ENCODE measurements at regions not wholly inside any gene's neighbourhood (a gene's known extent, or its start where the extent isn't known, plus 50 kb on each side); places are given as distances from the start of the nearest gene placed in this dataset.

GRCh38 chr14:22412926-22413411, 176.1 kb downstream of the DAD1 start:
- peak; percentile 15 for DNase-seq

GRCh38 chr14:22411398-22412055, 177.5 kb downstream of the DAD1 start:
- DNase-seq = no peak

- DNase-seq = no peak
Observed at GRCh38 chr14:22410497-22410896, 178.5 kb downstream of the DAD1 start.

DNA sequence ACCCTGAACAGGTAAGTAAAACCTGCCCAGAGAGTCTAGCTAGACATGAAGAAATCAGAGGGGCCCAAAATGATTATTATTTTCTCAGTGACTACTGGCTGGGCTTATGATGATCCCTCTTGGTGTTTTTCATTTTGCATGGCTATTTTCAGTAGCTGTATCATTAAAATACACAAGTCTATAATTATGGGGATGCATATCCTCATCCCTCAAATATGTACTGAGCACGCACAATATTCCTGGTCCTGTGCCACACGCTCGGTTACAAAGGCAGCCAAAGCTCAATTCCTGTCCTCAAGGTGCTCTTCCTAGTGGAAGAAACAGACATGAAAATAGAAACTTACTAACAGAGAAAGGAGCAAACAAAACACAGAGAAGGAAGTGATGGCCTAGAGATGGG, 180.0 kb downstream of the DAD1 start:
- DNase-seq = no peak

DNA sequence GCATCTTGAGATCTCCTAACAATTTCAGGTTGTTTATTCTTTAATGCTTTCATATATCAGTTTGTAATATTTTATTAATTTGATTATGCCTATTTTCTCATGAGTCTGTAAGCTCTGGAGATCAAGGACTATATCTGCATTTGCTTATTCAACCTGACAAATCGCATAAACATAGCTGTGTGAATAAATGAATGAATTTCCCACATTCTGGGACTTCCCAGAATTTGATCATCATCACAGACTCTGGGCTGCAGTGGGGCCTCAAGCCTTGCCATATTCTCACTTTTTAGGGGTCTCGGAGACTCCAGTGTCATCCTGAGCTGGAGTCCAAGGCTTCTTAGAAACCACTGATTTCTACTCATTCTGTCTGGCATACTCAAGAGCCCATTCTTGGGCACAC, 180.5 kb downstream of the DAD1 start:
- no peak for DNase-seq

DNA sequence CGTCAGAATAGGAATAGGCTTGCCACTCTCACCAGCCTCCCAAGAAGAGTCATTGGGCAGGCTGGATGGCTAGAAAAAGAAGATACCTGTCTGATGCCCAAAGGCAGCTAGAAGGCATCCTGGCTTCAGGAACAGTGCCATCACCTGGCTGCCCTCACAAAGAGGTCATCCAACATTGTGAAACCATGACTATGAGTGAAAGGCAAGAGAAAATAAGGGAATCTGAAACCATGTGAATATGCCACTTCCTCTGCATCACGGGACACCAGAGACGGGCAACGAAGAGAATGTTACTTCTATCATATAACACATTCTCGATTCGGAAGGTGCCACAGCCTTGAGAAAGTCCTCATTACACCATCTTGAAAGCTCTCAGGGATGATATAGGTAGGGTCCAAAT, 182.0 kb downstream of the DAD1 start:
- DNase-seq = no peak

DNA sequence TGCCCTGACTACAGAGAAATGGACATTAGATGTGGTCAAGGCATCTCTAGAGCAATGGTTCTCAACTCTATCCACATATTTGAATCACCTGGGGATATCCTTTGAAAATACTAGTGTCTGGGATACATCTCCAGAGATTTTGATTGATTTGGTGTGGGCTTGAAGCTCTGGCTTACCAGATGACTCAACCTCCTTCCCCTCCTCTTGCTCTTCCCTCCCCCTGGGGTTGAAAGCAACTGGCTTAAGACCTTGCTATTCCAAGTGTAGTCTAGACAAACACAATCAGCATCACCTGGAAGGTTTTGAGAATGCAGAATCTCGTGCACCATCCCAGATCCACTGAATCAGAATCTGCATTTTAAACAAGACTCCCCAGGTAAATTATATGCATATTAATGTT, 183.8 kb downstream of the DAD1 start:
- DNase-seq = no peak

DNA sequence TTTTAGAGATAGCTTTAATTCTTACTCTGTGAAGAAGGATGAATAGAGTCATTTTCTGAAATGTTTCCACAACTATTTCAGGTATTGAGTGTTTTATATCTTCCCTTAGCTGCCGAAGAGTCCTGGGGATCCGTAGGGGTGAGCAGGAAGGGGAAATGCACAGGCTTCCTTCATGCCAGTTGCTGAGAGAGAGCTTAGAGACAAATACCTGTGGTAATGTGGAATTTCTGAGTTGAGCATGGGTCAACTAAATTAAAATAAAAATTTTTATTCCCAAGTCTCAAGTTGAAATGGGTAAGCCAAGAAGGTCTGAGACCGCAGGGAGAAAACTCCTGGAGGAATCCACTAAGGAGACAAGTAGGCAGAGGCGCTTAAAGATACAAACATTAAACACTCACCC, 185.7 kb downstream of the DAD1 start:
- no peak for DNase-seq

- no peak for DNase-seq
Observed at GRCh38 chr14:22400655-22401259, 188.3 kb downstream of the DAD1 start.

GRCh38 chr14:22399776-22400175, 189.2 kb downstream of the DAD1 start:
- DNase-seq = no peak

DNA sequence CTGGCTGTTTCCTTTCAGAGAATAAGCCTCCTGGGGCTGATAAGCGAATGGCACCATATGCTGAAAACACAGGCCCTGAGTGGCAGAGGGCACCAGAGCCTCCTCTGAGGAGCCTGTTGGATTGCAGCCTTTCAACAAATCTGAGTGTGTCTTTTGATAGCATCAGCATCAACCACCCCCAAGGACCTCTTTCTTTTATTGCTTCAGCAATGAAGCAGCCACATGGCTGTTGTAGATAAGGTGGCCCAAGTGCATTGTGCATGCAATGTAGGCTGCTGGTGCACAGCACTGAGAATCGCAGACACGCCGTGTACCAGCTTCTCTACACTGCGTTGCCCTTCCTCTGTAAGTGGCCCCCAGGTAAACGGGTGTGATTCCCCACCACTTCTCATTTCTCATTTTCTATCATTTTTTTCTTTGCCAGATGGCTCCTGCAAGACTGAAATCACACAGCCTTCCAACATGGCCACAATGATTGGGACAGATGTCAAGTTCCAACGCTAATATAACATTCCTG, 191.7 kb downstream of the DAD1 start:
- no peak for DNase-seq

- no peak for DNase-seq
Observed at GRCh38 chr14:22395803-22396202, 193.2 kb downstream of the DAD1 start.

DNA sequence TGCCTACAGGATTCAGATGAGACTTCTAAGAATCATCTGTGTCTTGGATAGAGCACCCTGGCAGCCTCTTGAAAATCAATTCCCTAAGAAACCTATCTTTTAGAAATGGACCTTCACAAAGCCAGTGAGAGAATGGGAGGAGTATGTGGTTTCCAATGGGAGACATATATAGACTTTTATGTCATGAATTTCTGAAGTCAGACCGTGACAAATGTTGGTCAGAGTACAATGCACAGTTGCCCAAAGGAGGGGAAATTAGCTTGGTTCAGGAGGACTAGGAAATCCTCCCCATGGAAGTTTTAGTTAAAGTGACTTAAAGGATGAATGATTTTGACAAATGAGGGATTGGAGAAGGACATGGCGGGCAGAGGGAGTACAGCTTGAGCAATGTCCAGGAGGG, 194.4 kb downstream of the DAD1 start:
- no peak for DNase-seq

GRCh38 chr14:22393796-22394195, 195.2 kb downstream of the DAD1 start:
- no peak for DNase-seq

- peak; percentile 51 for DNase-seq
Observed at GRCh38 chr14:22391908-22392565, 197.0 kb downstream of the DAD1 start.

GRCh38 chr14:22390824-22391461, 198.1 kb downstream of the DAD1 start:
- DNase-seq = no peak

DNA sequence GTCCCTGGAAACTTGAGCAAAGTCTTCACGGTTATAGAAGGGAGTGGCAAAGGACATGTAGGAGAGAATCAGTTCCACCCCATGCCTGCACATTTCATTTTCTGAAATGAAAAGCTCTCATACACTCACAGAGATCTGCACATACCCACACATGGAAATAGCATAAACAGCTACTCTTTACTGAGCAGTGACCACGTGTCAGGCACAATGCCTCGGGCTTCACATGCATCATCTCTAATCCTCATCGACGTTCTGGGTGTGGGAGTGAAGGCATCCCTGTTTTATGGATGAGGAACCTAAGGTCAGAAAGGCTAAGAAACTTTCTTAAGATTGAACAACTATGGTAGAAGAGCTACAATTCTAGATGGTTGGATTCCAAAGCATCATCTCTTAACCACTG, 198.8 kb downstream of the DAD1 start:
- no peak for DNase-seq

DNA sequence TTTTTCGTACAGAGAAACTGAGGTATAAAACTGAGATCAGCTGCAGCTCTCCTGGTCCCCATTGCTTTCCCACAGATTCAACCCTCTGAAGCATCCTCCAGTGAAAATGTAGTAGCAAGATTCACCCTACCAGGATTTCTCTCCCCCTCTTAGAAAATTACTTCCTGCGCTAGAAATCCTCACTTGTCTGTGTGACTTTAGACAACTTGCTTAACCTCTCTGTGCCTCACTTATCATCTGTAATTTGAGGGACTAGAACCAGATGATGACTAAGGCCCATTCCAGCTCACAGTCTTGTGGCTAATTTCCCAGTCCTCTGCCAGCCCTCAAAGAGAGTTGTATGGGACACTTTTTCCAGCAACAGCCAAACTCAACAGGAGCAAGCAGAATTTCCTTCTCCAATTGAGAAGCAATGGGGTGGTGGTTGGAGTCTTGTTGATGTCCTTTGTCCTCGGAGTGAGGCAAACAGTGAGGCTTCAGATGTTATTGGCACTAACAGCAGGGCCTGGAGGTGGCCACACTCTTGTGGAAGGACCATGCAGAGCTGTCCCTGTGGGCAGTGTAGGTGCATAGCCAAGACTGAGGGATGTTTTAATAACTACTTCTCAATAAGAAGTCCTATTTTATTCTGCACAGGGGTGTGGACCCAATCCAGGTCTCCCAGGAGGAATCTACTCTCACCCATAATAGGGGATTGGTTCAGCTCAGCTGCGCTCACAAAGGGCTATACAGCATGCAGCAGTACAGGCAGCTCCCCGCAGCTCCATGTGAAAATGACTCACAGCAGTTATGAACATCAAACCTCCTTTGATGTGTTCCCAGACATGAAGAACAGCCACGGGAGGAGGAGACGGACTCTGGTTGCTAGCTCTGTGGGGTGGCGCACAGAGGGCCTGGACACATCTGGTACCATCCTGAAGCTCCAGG, 200.1 kb downstream of the DAD1 start:
- DNase-seq = no peak

- DNase-seq = no peak
Observed at GRCh38 chr14:22387776-22388241, 201.2 kb downstream of the DAD1 start.

DNA sequence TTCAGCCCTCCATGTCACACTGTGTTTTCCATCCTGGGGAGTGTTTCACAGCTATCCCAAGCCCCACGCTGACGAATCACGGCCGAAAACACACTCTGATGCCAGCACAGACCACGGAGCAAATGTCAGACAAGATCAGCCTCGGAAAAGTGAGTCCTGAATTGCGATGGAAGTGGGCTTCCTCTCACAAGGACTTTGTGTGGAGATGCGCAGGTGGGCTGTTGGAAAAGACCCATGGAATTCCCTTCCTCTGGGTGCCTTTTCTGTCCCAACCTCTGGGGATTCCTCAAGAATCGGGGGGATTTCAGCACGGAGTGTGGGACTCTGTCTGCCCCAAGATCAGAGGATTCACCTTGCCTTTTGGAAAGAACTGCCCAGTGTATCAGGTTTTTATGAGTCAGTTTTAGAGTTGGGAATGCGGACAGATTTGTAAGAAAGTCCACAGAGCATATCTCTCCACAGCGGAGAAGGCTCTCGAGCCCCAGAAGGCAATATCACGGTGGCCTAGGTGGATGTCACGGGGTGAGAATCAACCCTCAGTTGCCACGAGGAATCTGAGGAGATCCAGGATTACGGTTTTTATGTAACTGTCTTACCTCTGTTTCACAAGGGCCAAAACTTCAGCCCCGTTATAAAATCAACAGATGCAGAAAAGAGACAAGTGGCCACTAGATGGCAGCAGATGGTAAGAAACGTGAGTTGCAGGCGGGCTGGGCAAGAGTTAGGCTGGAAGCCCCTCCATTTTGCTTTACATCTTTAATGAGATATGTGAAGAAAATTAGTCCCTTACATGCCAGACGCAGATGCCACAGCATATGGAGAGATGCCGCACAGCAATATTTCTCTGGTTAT, 201.9 kb downstream of the DAD1 start:
- DNase-seq = peak; percentile 67

GRCh38 chr14:22384974-22385526, 204.0 kb downstream of the DAD1 start:
- DNase-seq = no peak

All from RPMI8226 (cell line).